ENCODE measurements at regions not wholly inside any gene's neighbourhood (a gene's known extent, or its start where the extent isn't known, plus 50 kb on each side); places are given as distances from the start of the nearest gene placed in this dataset.

- no peaks in the 10 kb centered on the region for H3K27me3 ChIP-seq (ENCODE audit: control insufficient read depth in 1 of 2, insufficient read depth in 2 of 2, low read length in 2 of 2)
- Mint-ChIP-seq H3K27me3 (no peaks in the 10 kb centered on the region), H3K4me1 (ENCODE audit: low read depth) (no peaks in the 10 kb centered on the region), H3K9me3 (peaks cover 8% of the 10 kb centered on the region), H3K36me3 (ENCODE audit: low read depth) (no peaks in the 10 kb centered on the region), H3K4me3 (no peak overlapping the region), H3K27ac (no peak overlapping the region)
- intact Hi-C loops (cut with DNase I, micrococcal nuclease) = no loop called here
- H3K4me3 ChIP-seq (ENCODE audit: low read length) = no peak overlapping the region
- no peaks in the 10 kb centered on the region for H3K36me3 ChIP-seq (ENCODE audit: insufficient read depth, low read length)
- POLR2A ChIA-PET = no interaction called here
- H3K9me3 ChIP-seq (ENCODE audit: control insufficient read depth in 1 of 2, insufficient read depth in 1 of 2, low read length in 2 of 2) = peaks cover 6 to 14% of the 10 kb centered on the region in 2 experiments
- TF ChIP-seq, protein P1, sequence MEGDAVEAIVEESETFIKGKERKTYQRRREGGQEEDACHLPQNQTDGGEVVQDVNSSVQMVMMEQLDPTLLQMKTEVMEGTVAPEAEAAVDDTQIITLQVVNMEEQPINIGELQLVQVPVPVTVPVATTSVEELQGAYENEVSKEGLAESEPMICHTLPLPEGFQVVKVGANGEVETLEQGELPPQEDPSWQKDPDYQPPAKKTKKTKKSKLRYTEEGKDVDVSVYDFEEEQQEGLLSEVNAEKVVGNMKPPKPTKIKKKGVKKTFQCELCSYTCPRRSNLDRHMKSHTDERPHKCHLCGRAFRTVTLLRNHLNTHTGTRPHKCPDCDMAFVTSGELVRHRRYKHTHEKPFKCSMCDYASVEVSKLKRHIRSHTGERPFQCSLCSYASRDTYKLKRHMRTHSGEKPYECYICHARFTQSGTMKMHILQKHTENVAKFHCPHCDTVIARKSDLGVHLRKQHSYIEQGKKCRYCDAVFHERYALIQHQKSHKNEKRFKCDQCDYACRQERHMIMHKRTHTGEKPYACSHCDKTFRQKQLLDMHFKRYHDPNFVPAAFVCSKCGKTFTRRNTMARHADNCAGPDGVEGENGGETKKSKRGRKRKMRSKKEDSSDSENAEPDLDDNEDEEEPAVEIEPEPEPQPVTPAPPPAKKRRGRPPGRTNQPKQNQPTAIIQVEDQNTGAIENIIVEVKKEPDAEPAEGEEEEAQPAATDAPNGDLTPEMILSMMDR (IDR thresholded peaks at IDR 0.05) = no peak
- DNase-seq (no peak), ATAC-seq (ENCODE audit: poor library complexity) (no peak)
- no peaks in the 10 kb centered on the region for H3K4me1 ChIP-seq (ENCODE audit: insufficient read depth, low read length)
- CTCF ChIA-PET = no interaction called here
- no peak overlapping the region for H3K27ac ChIP-seq (ENCODE audit: low read depth in 1 of 2, low read length in 2 of 2)
Observed at GRCh38 chr3:96071097-96071496, 743.3 kb upstream of the EPHA6 start.

DNA sequence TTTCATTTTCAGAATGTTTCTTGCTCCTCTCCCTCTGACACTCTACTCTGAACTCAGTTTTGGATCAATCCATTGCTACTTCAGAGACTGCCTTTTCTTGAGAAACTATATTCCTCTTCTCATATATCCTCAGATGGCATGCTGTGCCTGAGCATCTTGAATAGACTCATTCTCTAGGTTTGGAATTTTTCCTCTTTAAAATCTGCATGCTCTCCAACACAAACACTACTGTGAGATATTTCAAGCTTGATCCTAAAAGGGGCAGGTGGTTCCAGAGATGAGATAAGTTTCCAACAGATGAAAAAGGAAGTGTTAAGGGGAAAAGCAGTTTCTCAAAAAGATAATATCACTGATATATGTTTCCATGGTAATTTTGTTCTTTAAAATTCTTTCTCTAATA lies 742.2 kb upstream of the EPHA6 start:
- H3K9me3 ChIP-seq (ENCODE audit: control insufficient read depth in 1 of 2, insufficient read depth in 1 of 2, low read length in 2 of 2) = peaks cover 6 to 14% of the 10 kb centered on the region in 2 experiments
- no peak overlapping the region for H3K4me3 ChIP-seq (ENCODE audit: low read length)
- H3K36me3 Mint-ChIP-seq (ENCODE audit: low read depth) = no peaks in the 10 kb centered on the region
- H3K4me1 Mint-ChIP-seq (ENCODE audit: low read depth) = no peaks in the 10 kb centered on the region
- ChIA-PET POLR2A (no interaction called here), CTCF (no interaction called here)
- no peaks in the 10 kb centered on the region for H3K4me1 ChIP-seq (ENCODE audit: insufficient read depth, low read length)
- no peak overlapping the region for H3K4me3 Mint-ChIP-seq
- ATAC-seq (ENCODE audit: poor library complexity) = no peak
- no peak for DNase-seq
- H3K9me3 Mint-ChIP-seq = peaks cover 8% of the 10 kb centered on the region
- intact Hi-C loops (cut with DNase I, micrococcal nuclease) = no loop called here
- no peaks in the 10 kb centered on the region for H3K27me3 Mint-ChIP-seq
- TF ChIP-seq, protein P1 (IDR thresholded peaks at IDR 0.05) = no peak
- H3K36me3 ChIP-seq (ENCODE audit: insufficient read depth, low read length) = no peaks in the 10 kb centered on the region
- H3K27me3 ChIP-seq (ENCODE audit: control insufficient read depth in 1 of 2, insufficient read depth in 2 of 2, low read length in 2 of 2) = no peaks in the 10 kb centered on the region
- H3K27ac Mint-ChIP-seq = no peak overlapping the region
- H3K27ac ChIP-seq (ENCODE audit: low read depth in 1 of 2, low read length in 2 of 2) = no peak overlapping the region

GRCh38 chr3:96083610-96084009 lies 730.8 kb upstream of the EPHA6 start:
- H3K4me3 Mint-ChIP-seq = no peak overlapping the region
- TF ChIP-seq, protein P1 (IDR thresholded peaks at IDR 0.05) = no peak
- CTCF ChIA-PET = no interaction called here
- no peaks in the 10 kb centered on the region for H3K36me3 Mint-ChIP-seq (ENCODE audit: low read depth)
- Histone ChIP-seq H3K36me3 (ENCODE audit: insufficient read depth, low read length) (no peaks in the 10 kb centered on the region), H3K4me3 (ENCODE audit: low read length) (no peak overlapping the region), H3K27ac (ENCODE audit: low read depth in 1 of 2, low read length in 2 of 2) (no peak overlapping the region), H3K27me3 (ENCODE audit: control insufficient read depth in 1 of 2, insufficient read depth in 2 of 2, low read length in 2 of 2) (no peaks in the 10 kb centered on the region), H3K4me1 (ENCODE audit: insufficient read depth, low read length) (no peaks in the 10 kb centered on the region), H3K9me3 (ENCODE audit: control insufficient read depth in 1 of 2, insufficient read depth in 1 of 2, low read length in 2 of 2) (peaks cover 0 to 3% of the 10 kb centered on the region in 2 experiments)
- no peaks in the 10 kb centered on the region for H3K27me3 Mint-ChIP-seq
- ATAC-seq (ENCODE audit: poor library complexity) (no peak), DNase-seq (no peak)
- POLR2A ChIA-PET = no interaction called here
- intact Hi-C loops (cut with DNase I, micrococcal nuclease) = no loop called here
- no peaks in the 10 kb centered on the region for H3K4me1 Mint-ChIP-seq (ENCODE audit: low read depth)
- no peak overlapping the region for H3K27ac Mint-ChIP-seq
- peaks cover 3% of the 10 kb centered on the region for H3K9me3 Mint-ChIP-seq
